ENCODE measurements at regions not wholly inside any gene's neighbourhood (a gene's known extent, or its start where the extent isn't known, plus 50 kb on each side); places are given as distances from the start of the nearest gene placed in this dataset.

DNA sequence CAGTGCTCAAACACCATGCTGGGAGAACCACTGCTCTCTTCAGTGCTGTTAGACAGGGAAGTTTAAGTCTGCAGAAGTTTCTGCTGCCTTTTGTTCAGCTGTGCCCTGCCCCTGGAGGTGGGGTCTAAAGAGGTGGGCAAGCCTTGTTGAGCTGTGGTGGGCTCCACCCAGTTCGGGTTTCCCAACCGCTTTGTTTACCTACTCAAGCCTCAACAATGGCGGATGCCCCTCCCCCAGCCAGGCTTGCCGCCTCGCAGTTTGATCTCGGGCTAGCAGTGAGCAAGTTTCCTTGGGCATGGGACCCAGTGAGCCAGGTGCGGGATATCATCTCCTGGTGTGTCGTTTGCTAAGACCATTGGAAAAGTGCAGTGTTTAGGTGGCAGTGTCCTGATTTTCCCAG, 670.2 kb upstream of the ALCAM start:
- no peak overlapping the region for H3K4me3 ChIP-seq (ENCODE audit: low read depth, low read length)
- DNase-seq (ENCODE audit: low read depth): no peak
- TF ChIP-seq CTCF (conservative IDR thresholded peaks at IDR 0.05; ENCODE audit: low read depth, low read length): no peak

DNA sequence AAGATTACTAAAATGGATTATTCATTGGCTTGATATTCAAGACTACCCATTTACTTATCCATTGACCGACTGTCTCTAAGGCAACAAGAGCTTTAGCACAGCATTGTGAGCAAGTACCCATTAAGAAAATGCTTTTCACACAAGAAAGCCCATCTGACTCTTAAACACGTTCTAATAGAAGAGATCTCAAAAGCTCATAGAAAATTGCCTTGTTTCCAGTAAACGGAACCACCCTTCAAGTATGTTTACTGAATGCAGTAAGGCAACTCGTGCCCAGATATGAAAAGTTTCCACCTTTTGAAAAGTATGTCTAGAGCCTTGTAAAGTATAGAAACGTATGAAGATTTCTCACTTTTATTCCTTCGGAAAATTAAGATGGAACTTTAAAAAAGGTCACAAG, 655.3 kb upstream of the ALCAM start:
- H3K4me3 ChIP-seq (ENCODE audit: low read depth, low read length): no peak overlapping the region
- DNase-seq (ENCODE audit: low read depth): no peak
- TF ChIP-seq CTCF (conservative IDR thresholded peaks at IDR 0.05; ENCODE audit: low read depth, low read length): no peak

GRCh38 chr3:104715972-104716371, 650.7 kb upstream of the ALCAM start:
- no peak overlapping the region for H3K4me3 ChIP-seq (ENCODE audit: low read depth, low read length)
- DNase-seq (ENCODE audit: low read depth): no peak
- TF ChIP-seq CTCF (conservative IDR thresholded peaks at IDR 0.05; ENCODE audit: low read depth, low read length): no peak

GRCh38 chr3:104717828-104718196, 648.9 kb upstream of the ALCAM start:
- H3K4me3 ChIP-seq (ENCODE audit: low read depth, low read length): no peak overlapping the region
- TF ChIP-seq CTCF (conservative IDR thresholded peaks at IDR 0.05; ENCODE audit: low read depth, low read length): no peak
- DNase-seq (ENCODE audit: low read depth): no peak

GRCh38 chr3:104723000-104723399, 643.7 kb upstream of the ALCAM start:
- no peak for TF ChIP-seq CTCF (conservative IDR thresholded peaks at IDR 0.05; ENCODE audit: low read depth, low read length)
- no peak for DNase-seq (ENCODE audit: low read depth)
- no peak overlapping the region for H3K4me3 ChIP-seq (ENCODE audit: low read depth, low read length)

- DNase-seq (ENCODE audit: low read depth): no peak
- no peak for TF ChIP-seq CTCF (conservative IDR thresholded peaks at IDR 0.05; ENCODE audit: low read depth, low read length)
These were observed 635.6 kb upstream of the ALCAM start for GRCh38 chr3:104731074-104731473.

DNA sequence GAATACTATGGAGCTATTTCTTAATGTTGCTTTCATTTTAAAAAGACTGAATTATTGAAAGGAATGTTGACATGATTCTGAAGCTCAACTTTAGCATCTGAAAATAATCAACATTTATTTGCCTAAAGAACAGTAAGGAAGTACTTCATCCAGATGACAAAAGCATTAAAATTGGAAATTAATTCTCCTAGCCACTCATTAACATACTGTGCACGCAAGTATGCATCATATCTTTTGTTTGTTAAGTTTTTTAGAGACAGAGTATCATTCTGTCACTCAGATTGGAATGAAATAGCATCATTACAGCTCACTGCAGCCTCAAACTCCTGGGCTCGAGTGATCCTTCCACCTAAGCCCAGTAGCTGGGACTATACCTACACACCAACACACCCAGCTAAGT, 632.1 kb upstream of the ALCAM start:
- H3K4me3 ChIP-seq (ENCODE audit: low read depth, low read length): no peak overlapping the region
- TF ChIP-seq CTCF (conservative IDR thresholded peaks at IDR 0.05; ENCODE audit: low read depth, low read length): no peak
- no peak for DNase-seq (ENCODE audit: low read depth)

More at GRCh38 chr3:104731074-104731473, 635.6 kb upstream of the ALCAM start:
- H3K4me3 ChIP-seq (ENCODE audit: low read depth, low read length): no peak overlapping the region
